Liver (tissue), 8 donors: ENCODE measurements at regions not wholly inside any gene's neighbourhood (a gene's known extent, or its start where the extent isn't known, plus 50 kb on each side); places are given as distances from the start of the nearest gene placed in this dataset.

Source experiments
- DNase-seq: peaks from one replicate; pipeline ENCODE4 v3.0.0-alpha.2; 2017; ENCODE audit warnings: low spot score
- H3K27ac ChIP-seq, 2 donors: one replicate each; pipeline ENCODE4 v1.7.0; 2013; ENCODE audit warnings: inconsistent platforms in 2 of 2, low read length in 2 of 2, control low read depth in 1 of 2, low read depth in 1 of 2, mild to moderate bottlenecking in 1 of 2
- H3K27me3 ChIP-seq, 4 donors: one replicate each; pipeline versions ENCODE4 v1.6.1 to v1.7.0; 2013; ENCODE audit warnings: low read length in 3 of 4, inconsistent platforms in 1 of 4, mild to moderate bottlenecking in 1 of 4, moderate library complexity in 1 of 4; ENCODE audit not compliant: control insufficient read depth in 4 of 4, insufficient read depth in 4 of 4
- H3K36me3 ChIP-seq, 4 donors: one replicate each; pipeline versions ENCODE4 v1.6.1 to v1.7.0; 2013; ENCODE audit warnings: low read length in 3 of 4, mild to moderate bottlenecking in 3 of 4, low read depth in 1 of 4, moderate library complexity in 1 of 4; ENCODE audit not compliant: control insufficient read depth in 4 of 4, insufficient read depth in 3 of 4
- H3K4me1 ChIP-seq, 4 donors: one replicate each; pipeline versions ENCODE4 v1.6.1 to v1.7.0; 2013; ENCODE audit warnings: low read length in 3 of 4, mild to moderate bottlenecking in 3 of 4, moderate library complexity in 1 of 4; ENCODE audit not compliant: control insufficient read depth in 4 of 4, insufficient read depth in 4 of 4
- H3K4me3 ChIP-seq, 3 donors: one replicate each; pipeline versions ENCODE4 v1.6.1 to v1.7.0; 2013; ENCODE audit warnings: low read length in 3 of 3, control low read depth in 1 of 3, low read depth in 1 of 3, mild to moderate bottlenecking in 1 of 3
- H3K9ac ChIP-seq, 2 donors: one replicate each; pipeline ENCODE4 v1.7.0; 2013; ENCODE audit warnings: low read length in 2 of 2, mild to moderate bottlenecking in 2 of 2, moderate library complexity in 2 of 2, control low read depth in 1 of 2, low read depth in 1 of 2
- H3K9me3 ChIP-seq, 4 donors: one replicate each; pipeline versions ENCODE4 v1.6.1 to v1.7.0; 2013; ENCODE audit warnings: low read length in 3 of 4; ENCODE audit not compliant: control insufficient read depth in 4 of 4
- CTCF ChIP-seq: fragments of 150-350 bp; IDR thresholded peaks from 2 replicates; pipeline ENCODE4 v1.5.1; 2017; ENCODE audit warnings: improper control_type of control experiment, low read depth, low read length; ENCODE audit not compliant: missing input control
- EGR1 ChIP-seq, 2 donors: IDR thresholded peaks; 2 replicates each; pipeline ENCODE4 v1.6.1; 2016 to 2018; ENCODE audit warnings: antibody characterized with exemption in 2 of 2, low read depth in 2 of 2
- FOXA2 ChIP-seq: IDR thresholded peaks from 2 replicates; pipeline ENCODE4 v1.6.1; 2016; ENCODE audit warnings: antibody characterized with exemption
- HNF4G ChIP-seq: IDR thresholded peaks from 2 replicates; pipeline ENCODE4 v1.6.1; 2016; ENCODE audit warnings: antibody characterized with exemption
- JUND ChIP-seq, 2 donors: IDR thresholded peaks; 2 replicates each; pipeline ENCODE4 v1.6.1; 2016; ENCODE audit warnings: antibody characterized with exemption in 2 of 2
- NR2F2 ChIP-seq: IDR thresholded peaks from 2 replicates; pipeline ENCODE4 v1.6.1; 2016; ENCODE audit warnings: antibody characterized with exemption
- RAD21 ChIP-seq, 2 donors: IDR thresholded peaks; 2 replicates each; pipeline ENCODE4 v1.6.1; 2016; ENCODE audit warnings: antibody characterized with exemption in 2 of 2, mild to moderate bottlenecking in 2 of 2
- REST ChIP-seq: IDR thresholded peaks from 2 replicates; pipeline ENCODE4 v1.6.1; 2016; ENCODE audit warnings: antibody characterized with exemption, mild to moderate bottlenecking
- SP1 ChIP-seq: IDR thresholded peaks from 2 replicates; pipeline ENCODE4 v1.6.1; 2018; ENCODE audit warnings: antibody characterized with exemption, mild to moderate bottlenecking
- TAF1 ChIP-seq: conservative IDR thresholded peaks from 2 replicates; pipeline ENCODE4 v1.6.1; 2016; ENCODE audit warnings: antibody characterized with exemption, mild to moderate bottlenecking
- YY1 ChIP-seq: IDR thresholded peaks from 2 replicates; pipeline ENCODE4 v1.6.1; 2016; ENCODE audit warnings: antibody characterized with exemption, mild to moderate bottlenecking
- ZBTB33 ChIP-seq: IDR thresholded peaks from 2 replicates; pipeline ENCODE4 v1.6.1; 2016; ENCODE audit warnings: antibody characterized with exemption
- WGBS: extraction: QIAGEN DNeasy Blood & Tissue Kit; methylation state at CpG from one replicate; pipeline ENCODE4 v1.1.7; 2013; 5-methylcytosine and 5-hydroxymethylcytosine counted together
- TF ChIP-seq, protein P1 (sequence below): IDR thresholded peaks from 2 replicates; pipeline ENCODE4 v1.6.1; 2016; ENCODE audit warnings: antibody characterized with exemption
- TF ChIP-seq, protein P2 (sequence below): IDR thresholded peaks from 2 replicates; pipeline ENCODE4 v1.6.1; 2016; ENCODE audit warnings: antibody characterized with exemption
- donor health status: healthy.
- donor health status: healthy.
- donor health status: healthy.
- donor health status: healthy.
- donor health status: healthy.

- H3K27me3 ChIP-seq, result no peaks in the 10 kb centered on the region
- no peak for DNase-seq
- H3K4me1 ChIP-seq, result no peaks in the 10 kb centered on the region
- no peak overlapping the region for H3K9ac ChIP-seq
- 51% methylated on average over 2 of the region's 2 CpGs for WGBS
- no peaks in the 10 kb centered on the region for H3K9me3 ChIP-seq
- H3K36me3 ChIP-seq, result no peaks in the 10 kb centered on the region
- TF ChIP-seq SP1, result no peak
- no peak overlapping the region for H3K27ac ChIP-seq
- H3K4me3 ChIP-seq, result no peak overlapping the region
Observed at GRCh38 chr13:60797112-60797511, 400.1 kb downstream of the TDRD3 start.

DNA sequence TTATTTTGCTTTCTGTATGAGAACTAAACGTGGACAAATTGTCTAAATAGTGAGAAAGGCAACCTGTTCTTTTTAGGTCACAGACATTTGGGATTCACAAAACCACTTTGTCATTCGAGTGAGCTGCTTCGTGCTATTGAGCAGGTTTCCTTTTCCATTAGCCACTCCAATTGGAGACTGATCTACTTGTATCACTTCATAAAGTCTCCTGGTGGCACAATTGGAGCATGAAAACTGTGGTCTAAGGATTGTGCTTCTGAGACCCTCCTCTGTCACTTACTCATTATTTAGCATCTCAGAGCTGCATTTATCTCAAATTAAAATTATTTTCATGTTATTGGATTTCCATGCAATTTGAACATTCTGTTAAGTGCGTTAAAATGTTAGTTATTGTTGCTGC, 397.7 kb downstream of the TDRD3 start:
- WGBS, result 60% methylated on average over 4 of the region's 4 CpGs
- Histone ChIP-seq H3K27me3 (no peaks in the 10 kb centered on the region), H3K27ac (no peak overlapping the region), H3K9me3 (no peaks in the 10 kb centered on the region), H3K4me3 (no peak overlapping the region), H3K36me3 (no peaks in the 10 kb centered on the region), H3K9ac (no peak overlapping the region), H3K4me1 (no peaks in the 10 kb centered on the region)
- no peak for DNase-seq
- TF ChIP-seq JUND (IDR thresholded peaks at IDR 0.05) (no peak), CTCF (no peak), REST (no peak), NR2F2 (no peak), SP1 (no peak), HNF4G (no peak), TAF1 (no peak), YY1 (no peak), FOXA2 (no peak), RAD21 (IDR thresholded peaks at IDR 0.05) (no peak), ZBTB33 (no peak), EGR1 (IDR thresholded peaks at IDR 0.05; ENCODE audit: low read depth in 2 of 2) (no peak)
- TF ChIP-seq, protein P1, sequence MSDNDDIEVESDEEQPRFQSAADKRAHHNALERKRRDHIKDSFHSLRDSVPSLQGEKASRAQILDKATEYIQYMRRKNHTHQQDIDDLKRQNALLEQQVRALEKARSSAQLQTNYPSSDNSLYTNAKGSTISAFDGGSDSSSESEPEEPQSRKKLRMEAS, result no peak
- TF ChIP-seq, protein P2, sequence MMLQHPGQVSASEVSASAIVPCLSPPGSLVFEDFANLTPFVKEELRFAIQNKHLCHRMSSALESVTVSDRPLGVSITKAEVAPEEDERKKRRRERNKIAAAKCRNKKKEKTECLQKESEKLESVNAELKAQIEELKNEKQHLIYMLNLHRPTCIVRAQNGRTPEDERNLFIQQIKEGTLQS, result no peak
